Esophagus mucosa (tissue), 1 donor: ENCODE measurements at regions not wholly inside any gene's neighbourhood (a gene's known extent, or its start where the extent isn't known, plus 50 kb on each side); places are given as distances from the start of the nearest gene placed in this dataset.

Experiments
- ATAC-seq: fragments of 200-7000 bp; cut with Tn5 transposase; one replicate; pipeline ENCODE4 v1.9.1; 2020
- donor health status: DM: yes; HTN: yes; CAD: no.

DNA sequence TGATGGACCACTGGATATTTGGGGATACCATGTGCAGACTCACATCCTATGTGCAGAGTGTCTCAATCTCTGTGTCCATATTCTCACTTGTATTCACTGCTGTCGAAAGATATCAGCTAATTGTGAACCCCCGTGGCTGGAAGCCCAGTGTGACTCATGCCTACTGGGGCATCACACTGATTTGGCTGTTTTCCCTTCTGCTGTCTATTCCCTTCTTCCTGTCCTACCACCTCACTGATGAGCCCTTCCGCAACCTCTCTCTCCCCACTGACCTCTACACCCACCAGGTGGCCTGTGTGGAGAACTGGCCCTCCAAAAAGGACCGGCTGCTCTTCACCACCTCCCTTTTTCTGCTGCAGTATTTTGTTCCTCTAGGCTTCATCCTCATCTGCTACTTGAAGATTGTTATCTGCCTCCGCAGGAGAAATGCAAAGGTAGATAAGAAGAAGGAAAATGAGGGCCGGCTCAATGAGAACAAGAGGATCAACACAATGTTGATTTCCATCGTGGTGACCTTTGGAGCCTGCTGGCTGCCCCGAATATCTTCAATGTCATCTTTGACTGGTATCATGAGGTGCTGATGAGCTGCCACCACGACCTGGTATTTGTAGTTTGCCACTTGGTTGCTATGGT lies 54.5 kb upstream of the HNRNPA0 start:
- no peak for ATAC-seq

DNA sequence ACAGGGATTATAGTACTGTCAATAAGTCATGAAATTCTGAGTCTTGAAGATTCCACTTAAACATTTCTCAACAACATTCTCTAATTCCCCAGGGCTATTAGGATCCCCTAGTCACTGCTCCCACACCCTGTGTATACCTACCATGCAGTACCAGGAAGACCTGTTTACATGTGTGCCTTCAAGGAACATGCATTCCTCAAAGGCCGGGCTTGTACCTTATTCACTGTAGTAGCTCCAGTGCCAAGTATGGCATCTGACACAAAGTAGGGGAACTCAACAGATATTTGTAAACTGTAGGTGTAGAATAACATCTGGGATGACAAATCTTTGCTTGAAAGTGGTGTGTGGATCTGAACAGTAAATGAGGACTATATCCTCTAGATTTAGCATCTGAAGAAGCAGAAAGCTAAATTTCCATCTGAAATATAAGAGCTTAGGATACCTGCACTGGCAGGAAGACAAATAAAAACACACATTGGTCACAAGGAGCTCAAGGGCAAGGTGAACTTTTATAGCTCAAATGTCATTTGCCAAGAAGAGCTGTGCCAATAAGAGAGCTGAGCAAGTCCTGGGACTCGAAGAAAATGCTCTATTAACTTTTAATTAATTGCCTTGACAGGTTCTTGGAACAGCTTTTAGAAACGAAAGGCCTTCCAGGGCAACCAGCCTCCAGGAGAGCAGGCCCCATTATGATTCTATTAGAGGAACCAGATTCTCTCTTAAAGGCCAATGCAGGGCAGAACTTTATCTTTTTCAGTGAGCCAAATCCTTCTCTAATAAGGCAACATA lies 52.3 kb upstream of the MYOT start:
- ATAC-seq = peak; percentile 90
